Neuronal stem cell (in vitro differentiated cells): ENCODE measurements at regions not wholly inside any gene's neighbourhood (a gene's known extent, or its start where the extent isn't known, plus 50 kb on each side); places are given as distances from the start of the nearest gene placed in this dataset. TPM values are rescaled to one million over a fixed set of nuclear protein-coding genes. Genes with fewer than 3 reads are reported as not detected.

Experiments used
- small RNA-seq: library from polyadenylated mRNA; stranded (forward); fragments of <200 nt; extraction: miRNeasy Mini kit (QIAGEN cat#:217004); gene quantifications from one replicate; pipeline ENCODE3, GENCODE V24; 2013; ENCODE audit not compliant: insufficient read depth

Small RNAs in the stretch of these regions (small RNA-seq; reads per million reads assigned to genes)
- gene ENPP7P3 (not detected), gene SNRPCP8 (not detected)
